GM04503 (cell line): ENCODE measurements at regions not wholly inside any gene's neighbourhood (a gene's known extent, or its start where the extent isn't known, plus 50 kb on each side); places are given as distances from the start of the nearest gene placed in this dataset.
"Not testable (repeated sequence)": the region's sequence is repeated elsewhere in the genome, so short reads cannot be mapped to it uniquely, and the experiment has no call there.

Experiments used
- DNase-seq: peaks from one replicate; pipeline ENCODE4 v3.0.0-alpha.2; 2012; ENCODE audit warnings: low read depth

DNA sequence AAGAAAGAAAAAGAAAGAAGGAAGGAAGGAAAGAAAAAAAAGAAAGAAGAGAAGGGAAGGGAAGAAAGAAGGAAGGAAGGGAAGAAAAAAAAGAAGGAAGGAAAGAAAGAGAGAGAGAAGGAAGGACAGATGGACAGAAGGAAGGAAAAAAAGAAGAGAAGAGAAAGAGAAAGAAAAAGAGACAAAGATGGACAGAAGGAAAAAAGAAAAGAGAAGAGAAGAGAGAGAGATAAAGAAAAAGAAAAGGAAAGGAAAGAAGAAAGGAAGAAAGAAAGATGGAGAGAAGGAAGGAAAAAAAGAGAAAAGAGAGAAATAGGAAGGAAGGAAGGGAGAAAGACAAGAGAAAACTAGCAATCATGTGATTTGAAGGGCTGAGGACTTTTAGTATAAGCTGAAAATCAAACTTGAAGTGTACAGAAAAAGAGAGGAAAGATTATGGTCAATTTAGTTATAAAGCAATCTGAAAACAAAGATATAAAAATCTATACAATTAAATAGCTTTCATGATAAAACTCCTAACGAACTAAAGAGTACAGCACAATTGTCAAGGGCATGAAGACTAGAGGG lies 115.3 kb downstream of the LTN1 start:
- no peak for DNase-seq

- DNase-seq = no peak
Observed at GRCh38 chr21:28875078-28875477, 117.6 kb downstream of the LTN1 start.

- DNase-seq = no peak
Observed at GRCh38 chr21:28872218-28872617, 120.5 kb downstream of the LTN1 start.

- DNase-seq = no peak
Observed at GRCh38 chr21:28871388-28872010, 121.2 kb downstream of the LTN1 start.

- DNase-seq = peak; percentile 23
Observed at GRCh38 chr21:28867401-28867800, 125.3 kb downstream of the LTN1 start.

DNA sequence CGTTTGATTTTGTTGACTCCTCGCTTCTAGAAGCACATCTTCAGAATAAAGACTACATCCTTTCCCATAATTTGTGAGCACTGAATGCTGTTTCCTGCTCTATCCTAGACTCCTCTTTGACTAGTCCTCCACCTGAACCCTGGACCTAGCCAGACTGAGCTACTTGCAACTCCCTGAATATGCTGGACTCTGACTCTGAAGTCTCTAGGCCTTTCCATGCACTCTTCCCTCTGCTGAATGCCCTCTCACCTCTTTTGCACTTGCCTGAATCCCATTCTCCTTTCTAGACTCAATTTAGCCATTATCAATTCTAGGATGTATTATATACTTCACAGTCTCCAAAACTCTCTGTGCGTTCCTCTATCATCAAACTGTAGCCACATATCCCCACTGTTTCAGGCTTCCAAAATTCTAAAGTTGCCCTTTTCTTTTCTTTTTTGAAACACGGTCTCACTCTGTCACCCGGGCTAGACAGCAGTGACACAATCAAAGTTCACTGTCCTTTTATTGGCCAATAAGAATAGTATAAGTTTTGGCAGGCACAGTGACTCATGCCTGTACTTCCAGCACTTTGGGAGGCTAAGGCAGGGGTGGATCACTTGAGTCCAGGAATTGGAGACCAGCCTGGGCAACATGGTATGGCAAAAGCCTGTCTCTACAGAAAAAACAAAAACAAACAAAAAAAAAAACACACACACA lies 127.0 kb downstream of the LTN1 start:
- DNase-seq = no peak

DNA sequence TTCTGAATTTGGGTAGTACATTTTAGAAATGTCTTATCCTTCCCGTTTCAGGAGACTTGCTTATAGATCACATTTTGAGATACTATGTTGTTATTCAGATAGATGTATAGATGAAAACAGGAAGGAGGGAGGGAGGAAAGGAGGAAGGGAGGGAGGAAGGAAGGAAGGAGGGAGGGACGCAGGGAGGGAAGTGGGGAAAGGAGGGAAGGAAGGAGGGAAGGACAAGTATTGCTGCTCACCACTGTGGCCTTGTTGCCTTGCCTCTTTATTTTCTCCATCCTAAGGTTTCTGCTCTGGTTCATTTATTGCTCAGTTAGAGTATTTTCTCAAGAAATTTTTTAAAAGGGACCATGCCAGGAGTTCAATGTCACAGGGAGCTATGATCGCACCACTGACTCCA lies 134.3 kb downstream of the LTN1 start:
- DNase-seq = no peak

- no peak for DNase-seq
Observed at GRCh38 chr21:28857752-28858151, 134.9 kb downstream of the LTN1 start.

DNA sequence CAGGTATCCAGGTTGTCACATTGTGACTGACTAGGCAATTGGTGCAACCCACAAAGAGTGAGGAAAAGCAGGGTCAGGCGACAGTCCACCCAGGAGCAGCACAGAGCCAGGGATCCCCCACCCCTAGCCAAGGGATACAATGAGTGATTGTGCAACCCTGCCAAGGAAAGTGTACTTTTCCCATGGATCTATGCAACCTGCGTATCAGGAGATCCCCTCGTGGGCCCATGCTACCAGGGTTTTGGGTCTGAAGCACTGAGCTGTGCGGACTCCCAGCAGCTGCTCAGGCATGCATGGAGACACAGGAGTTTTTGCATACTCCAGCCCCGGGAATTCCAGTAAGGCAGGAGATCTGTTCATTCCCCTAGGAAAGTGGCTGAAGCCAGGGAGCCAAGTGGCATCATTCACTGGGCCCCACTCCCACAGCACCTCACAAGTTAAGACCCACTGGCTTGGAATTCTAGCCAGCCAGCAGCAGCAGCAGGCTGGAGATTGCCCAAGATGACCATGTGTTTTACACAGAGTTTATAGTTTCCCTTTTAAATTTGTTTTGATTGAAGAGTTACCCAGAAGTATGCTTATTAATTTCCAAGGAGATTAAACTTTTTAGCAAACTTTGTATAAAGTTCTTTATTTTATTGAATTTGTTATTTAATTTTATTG lies 136.0 kb downstream of the LTN1 start:
- DNase-seq = no peak

DNA sequence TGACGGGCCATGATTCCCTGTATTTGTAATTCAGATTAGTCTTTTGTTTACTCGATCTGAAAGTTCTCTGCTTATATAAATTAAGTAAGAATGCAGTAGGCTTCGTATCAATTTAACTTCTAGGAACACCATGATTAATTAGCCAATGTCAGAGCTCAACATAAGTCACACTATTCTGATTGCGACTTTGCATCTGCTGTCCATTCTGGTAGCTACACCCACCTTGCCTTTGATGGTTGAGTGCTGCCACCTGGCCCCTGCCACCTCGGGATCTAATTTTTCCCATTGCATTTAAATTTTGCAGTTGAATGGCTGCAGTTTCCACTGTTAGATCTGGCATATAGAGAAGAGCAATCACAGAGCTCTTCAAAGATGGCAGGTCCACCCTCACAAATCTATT lies 140.0 kb downstream of the LTN1 start:
- DNase-seq = no peak

GRCh38 chr21:28851645-28852044 lies 141.0 kb downstream of the LTN1 start:
- DNase-seq = no peak

- DNase-seq = not testable (repeated sequence)
Observed at GRCh38 chr21:28839237-28839636, 153.4 kb downstream of the LTN1 start.

GRCh38 chr21:28837426-28837825 lies 155.3 kb downstream of the LTN1 start:
- not testable (repeated sequence) for DNase-seq

DNA sequence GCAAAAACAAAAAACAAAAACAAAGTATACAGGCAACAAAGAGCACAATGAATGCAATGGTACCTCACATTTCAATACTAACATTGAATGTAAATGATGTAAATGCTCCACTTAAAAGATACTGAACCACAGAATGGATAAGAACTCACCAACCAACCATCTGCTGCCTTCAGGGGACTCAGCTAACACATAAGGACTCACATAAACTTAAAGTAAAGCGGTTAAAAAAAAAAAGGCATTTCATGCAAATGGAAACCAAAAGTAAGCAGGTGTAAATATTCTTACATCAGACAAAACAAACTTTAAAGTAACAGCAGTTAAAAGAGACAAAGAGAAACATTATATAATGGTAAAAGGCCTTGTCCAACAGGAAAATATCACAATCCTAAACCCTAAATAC lies 156.1 kb downstream of the LTN1 start:
- DNase-seq = not testable (repeated sequence)

DNA sequence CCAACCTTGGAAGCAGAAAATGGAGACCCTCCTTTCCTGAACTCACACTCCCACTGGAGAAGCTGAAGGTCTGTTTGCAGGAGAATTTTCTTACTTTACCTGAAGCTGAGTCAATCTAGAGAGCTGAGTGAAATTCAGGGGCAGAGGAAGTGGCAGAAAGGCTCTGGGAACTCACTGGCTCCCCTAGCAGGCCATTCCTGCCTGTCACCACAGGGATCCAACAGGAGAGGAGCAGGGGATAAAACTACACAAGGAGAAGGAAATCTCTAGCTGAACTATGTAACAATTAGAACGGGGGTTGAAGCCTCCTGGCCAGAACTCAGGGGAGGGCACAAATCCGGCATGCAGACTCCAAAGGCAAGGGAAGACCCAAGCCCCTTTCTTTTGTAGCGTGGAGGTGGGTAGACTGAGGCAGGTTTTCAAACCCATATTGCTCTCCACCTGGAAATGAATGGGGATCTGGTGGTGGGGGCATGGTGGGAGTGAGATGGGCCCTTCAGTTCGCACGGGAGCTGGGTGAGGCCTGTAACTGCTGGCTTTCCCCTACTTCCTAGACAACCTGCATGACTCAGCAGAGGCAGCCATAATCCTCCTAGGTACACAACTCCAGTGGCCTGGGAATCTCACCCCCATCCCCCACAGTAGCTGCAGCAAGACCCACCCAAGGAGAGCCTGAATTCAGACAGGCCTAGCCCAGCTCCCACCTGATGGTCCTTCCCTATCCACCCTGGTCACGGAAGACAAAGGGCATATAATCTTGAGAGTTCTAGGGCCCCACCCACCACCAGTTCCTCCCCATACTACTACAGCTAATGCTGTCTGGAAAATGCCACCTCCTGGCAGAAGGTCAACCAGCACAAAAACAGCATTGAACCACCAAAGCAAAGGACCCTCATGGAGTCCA lies 158.1 kb downstream of the LTN1 start:
- no peak for DNase-seq

DNA sequence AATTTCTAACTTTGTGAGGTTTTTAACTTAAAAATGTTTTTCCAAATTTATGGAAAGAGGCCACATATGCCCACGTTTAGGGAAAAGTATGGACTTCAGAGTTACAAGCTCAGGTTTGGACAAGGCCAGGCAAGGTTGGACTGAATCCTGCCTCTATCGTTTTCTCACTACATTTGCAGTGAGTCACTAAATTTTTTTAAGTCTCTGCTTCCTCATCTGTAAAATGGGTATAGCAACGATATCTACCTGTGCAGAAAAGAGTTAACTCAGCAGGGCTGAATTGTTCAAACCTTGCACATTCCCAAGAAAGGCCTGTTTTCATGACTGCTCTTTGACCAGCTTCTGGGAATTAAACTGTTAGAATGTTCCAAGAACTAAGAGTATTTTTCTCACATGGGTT lies 159.1 kb downstream of the LTN1 start:
- DNase-seq = no peak

- DNase-seq = no peak
Observed at GRCh38 chr21:28833182-28833581, 159.5 kb downstream of the LTN1 start.

DNA sequence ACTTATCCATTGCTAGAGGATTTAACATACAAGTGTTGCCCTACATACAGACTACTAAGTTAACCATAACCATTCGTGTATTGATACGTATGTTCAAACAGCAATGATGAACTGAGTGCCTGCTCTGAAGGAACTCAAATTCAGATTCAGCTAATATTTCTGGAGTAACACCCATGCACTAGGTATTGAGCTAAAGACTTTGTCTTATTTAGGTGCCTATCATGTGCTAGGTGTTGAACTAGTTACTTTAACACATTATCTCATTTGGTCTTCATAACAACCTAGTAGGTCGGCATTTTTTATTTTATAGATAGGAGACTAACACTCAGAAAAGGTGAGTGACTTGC lies 160.0 kb downstream of the LTN1 start:
- DNase-seq = no peak

GRCh38 chr21:28832013-28832714 lies 160.5 kb downstream of the LTN1 start:
- DNase-seq = no peak

GRCh38 chr21:28828981-28829380 lies 163.7 kb downstream of the LTN1 start:
- no peak for DNase-seq

DNA sequence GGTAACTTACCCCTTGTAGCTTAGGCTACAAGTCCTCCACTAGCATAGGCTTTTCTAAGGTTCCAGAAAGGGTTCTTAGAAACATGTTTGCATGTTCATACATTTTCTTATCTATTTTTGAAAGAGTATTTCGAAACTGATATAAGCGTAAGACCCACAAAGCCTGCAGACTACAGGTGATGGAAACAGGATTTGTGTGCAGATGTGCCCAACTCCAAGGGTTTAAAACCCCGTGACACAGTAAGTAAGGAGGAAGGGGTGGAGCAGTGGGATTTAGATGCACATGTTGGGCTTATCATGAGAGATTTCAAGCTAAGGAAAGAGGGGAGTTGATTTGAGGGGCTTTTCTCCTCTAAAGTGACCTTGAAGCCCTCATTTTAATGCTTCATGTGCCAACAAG lies 164.7 kb downstream of the LTN1 start:
- DNase-seq = no peak

DNA sequence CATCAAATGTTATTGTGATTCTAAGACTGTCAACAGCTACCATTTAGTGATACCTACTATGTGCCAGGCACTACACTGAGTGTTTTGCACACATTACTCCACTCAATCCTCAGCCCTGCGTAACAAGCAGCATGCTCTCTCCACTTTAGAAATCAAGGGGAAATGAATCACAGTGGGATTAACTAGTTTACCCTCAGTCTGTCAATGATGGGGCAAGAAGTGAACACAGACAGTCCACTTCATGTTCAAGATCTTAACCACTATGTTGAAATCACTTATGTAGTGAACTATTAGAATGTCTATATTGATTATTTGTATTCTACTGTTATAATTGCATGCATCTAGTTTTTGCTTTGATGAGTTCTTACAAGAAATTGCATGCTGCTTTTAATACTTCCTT lies 165.3 kb downstream of the LTN1 start:
- no peak for DNase-seq
